ENCODE measurements at regions not wholly inside any gene's neighbourhood (a gene's known extent, or its start where the extent isn't known, plus 50 kb on each side); places are given as distances from the start of the nearest gene placed in this dataset.

DNA sequence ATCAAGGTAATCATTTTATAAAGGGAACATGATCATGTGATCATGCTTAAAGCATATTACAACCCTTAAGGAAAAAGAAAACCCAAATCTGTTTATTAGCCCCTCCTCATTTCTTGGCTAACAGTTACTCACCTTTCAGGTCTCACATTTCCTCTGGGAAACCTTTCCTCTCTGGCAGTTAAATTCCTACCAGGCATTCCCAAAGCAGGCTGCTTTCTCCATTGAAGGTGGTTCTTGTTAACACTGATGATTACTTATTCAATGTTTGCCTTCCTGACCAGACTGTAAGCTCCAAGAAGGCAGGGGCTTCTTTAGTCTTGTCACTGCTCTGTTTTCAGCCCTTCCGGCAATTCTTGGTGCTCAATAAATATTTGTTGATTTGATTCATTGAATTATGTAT, 59.9 kb downstream of the PLK2 start:
- ChIA-PET CTCF (no interaction called here), POLR2A (ENCODE audit: unreplicated experiment) (no interaction called here)
- no peaks in the 10 kb centered on the region for H3K9me3 ChIP-seq (ENCODE audit: low read length)
- H3K79me2 ChIP-seq (ENCODE audit: low read length), result no peaks in the 10 kb centered on the region
- no peak overlapping the region for H3K4me2 ChIP-seq (ENCODE audit: low read length)
- no peaks in the 10 kb centered on the region for H3K4me1 ChIP-seq (ENCODE audit: insufficient read depth, low read length)
- no TSS peak for BruUV-seq (replicated peaks)
- intact Hi-C loops (cut with micrococcal nuclease), result no loop called here
- H3K36me3 ChIP-seq (ENCODE audit: low read depth, low read length), result no peaks in the 10 kb centered on the region
- H3K27me3 ChIP-seq (ENCODE audit: low read length), result no peaks in the 10 kb centered on the region
- TF ChIP-seq EZH2phosphoT487 (IDR thresholded peaks at IDR 0.05; ENCODE audit: borderline replicate concordance, low read length), result no peak
- TF ChIP-seq, protein P1, sequence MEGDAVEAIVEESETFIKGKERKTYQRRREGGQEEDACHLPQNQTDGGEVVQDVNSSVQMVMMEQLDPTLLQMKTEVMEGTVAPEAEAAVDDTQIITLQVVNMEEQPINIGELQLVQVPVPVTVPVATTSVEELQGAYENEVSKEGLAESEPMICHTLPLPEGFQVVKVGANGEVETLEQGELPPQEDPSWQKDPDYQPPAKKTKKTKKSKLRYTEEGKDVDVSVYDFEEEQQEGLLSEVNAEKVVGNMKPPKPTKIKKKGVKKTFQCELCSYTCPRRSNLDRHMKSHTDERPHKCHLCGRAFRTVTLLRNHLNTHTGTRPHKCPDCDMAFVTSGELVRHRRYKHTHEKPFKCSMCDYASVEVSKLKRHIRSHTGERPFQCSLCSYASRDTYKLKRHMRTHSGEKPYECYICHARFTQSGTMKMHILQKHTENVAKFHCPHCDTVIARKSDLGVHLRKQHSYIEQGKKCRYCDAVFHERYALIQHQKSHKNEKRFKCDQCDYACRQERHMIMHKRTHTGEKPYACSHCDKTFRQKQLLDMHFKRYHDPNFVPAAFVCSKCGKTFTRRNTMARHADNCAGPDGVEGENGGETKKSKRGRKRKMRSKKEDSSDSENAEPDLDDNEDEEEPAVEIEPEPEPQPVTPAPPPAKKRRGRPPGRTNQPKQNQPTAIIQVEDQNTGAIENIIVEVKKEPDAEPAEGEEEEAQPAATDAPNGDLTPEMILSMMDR (conservative IDR thresholded peaks at IDR 0.05; ENCODE audit: low read depth, low read length), result no peak
- no peak for TF ChIP-seq EZH2 (IDR thresholded peaks at IDR 0.05; ENCODE audit: low read length, unreplicated experiment)
- ATAC-seq, result no peak
- no peak overlapping the region for H3K9ac ChIP-seq (ENCODE audit: low read length)
- no peak overlapping the region for H2AFZ ChIP-seq (ENCODE audit: low read length)
- no peaks in the 10 kb centered on the region for H4K20me1 ChIP-seq (ENCODE audit: low read length)
- H3K27ac ChIP-seq (ENCODE audit: low read length), result no peak overlapping the region
- no peak overlapping the region for H3K4me3 ChIP-seq (ENCODE audit: low read length)
- H3K9me2 ChIP-seq (replicated peaks; ENCODE audit: low read length), result no peaks in the 10 kb centered on the region
- H3F3A ChIP-seq (ENCODE audit: low read length, unreplicated experiment), result no peaks in the 10 kb centered on the region
- no peak for DNase-seq

DNA sequence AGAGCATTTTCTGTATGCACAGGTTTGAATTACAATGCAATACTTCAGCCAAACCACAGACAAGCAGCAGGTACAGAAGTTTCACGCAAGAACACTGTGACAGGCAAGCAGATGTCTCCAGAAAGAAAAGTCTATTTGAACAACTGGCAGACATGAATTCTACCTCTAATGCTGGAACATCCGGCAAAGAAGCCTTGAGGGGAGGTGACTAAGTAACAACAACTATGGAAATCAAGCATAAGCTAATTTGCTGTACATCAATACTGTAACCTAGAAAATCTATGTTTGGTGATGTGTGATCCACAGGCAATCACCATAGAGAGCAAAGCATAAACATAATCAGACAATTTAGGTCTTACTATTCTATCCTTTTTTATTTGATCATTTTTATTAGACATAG, 65.5 kb downstream of the PLK2 start:
- POLR2A ChIA-PET (ENCODE audit: unreplicated experiment), result no interaction called here

DNA sequence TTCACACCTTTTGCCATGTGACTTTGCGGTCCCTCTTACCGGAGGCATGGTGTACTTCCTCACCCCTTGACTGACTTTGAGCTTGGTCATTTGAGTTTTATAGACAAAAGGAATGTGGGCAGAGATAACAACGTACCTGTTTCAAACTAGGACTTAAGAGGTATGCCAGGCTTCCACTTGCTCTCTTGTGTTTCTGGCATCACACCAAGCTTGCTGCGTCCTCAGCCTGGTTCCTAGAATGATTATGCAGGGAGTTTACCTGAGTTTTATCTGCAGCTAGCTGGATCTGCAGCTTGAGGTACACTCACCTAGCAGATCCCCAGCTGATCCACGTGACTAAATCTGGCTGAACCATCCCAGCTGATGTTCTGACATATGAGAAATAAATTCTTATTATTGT, 66.2 kb downstream of the PLK2 start:
- Histone ChIP-seq H3K36me3 (ENCODE audit: low read depth, low read length) (no peaks in the 10 kb centered on the region), H2AFZ (ENCODE audit: low read length) (no peak overlapping the region), H4K20me1 (ENCODE audit: low read length) (no peaks in the 10 kb centered on the region), H3K79me2 (ENCODE audit: low read length) (no peaks in the 10 kb centered on the region), H3K9ac (ENCODE audit: low read length) (no peak overlapping the region), H3K4me1 (ENCODE audit: insufficient read depth, low read length) (no peaks in the 10 kb centered on the region), H3K4me2 (ENCODE audit: low read length) (no peak overlapping the region), H3K4me3 (ENCODE audit: low read length) (no peak overlapping the region), H3K27ac (ENCODE audit: low read length) (no peak overlapping the region), H3F3A (ENCODE audit: low read length, unreplicated experiment) (no peaks in the 10 kb centered on the region), H3K27me3 (ENCODE audit: low read length) (no peaks in the 10 kb centered on the region), H3K9me2 (replicated peaks; ENCODE audit: low read length) (no peaks in the 10 kb centered on the region), H3K9me3 (ENCODE audit: low read length) (no peaks in the 10 kb centered on the region)
- no peak for ATAC-seq
- no peak for DNase-seq
- intact Hi-C loops (cut with micrococcal nuclease), result no loop called here
- ChIA-PET CTCF (no interaction called here), POLR2A (ENCODE audit: unreplicated experiment) (no interaction called here)
- BruUV-seq (replicated peaks), result no TSS peak
- TF ChIP-seq, protein P1 (conservative IDR thresholded peaks at IDR 0.05; ENCODE audit: low read depth, low read length), result no peak
- no peak for TF ChIP-seq EZH2phosphoT487 (IDR thresholded peaks at IDR 0.05; ENCODE audit: borderline replicate concordance, low read length)
- TF ChIP-seq EZH2 (IDR thresholded peaks at IDR 0.05; ENCODE audit: low read length, unreplicated experiment), result no peak

More for the DNA sequence above, 65.5 kb downstream of the PLK2 start:
- intact Hi-C loops (cut with micrococcal nuclease), result no loop called here
- ATAC-seq, result no peak
- H3K27me3 ChIP-seq (ENCODE audit: low read length), result no peaks in the 10 kb centered on the region
- TF ChIP-seq, protein P1 (conservative IDR thresholded peaks at IDR 0.05; ENCODE audit: low read depth, low read length), result no peak
- TF ChIP-seq EZH2 (IDR thresholded peaks at IDR 0.05; ENCODE audit: low read length, unreplicated experiment), result no peak
- no peak for TF ChIP-seq EZH2phosphoT487 (IDR thresholded peaks at IDR 0.05; ENCODE audit: borderline replicate concordance, low read length)
- no peaks in the 10 kb centered on the region for H3K79me2 ChIP-seq (ENCODE audit: low read length)
- H2AFZ ChIP-seq (ENCODE audit: low read length), result no peak overlapping the region
- H3F3A ChIP-seq (ENCODE audit: low read length, unreplicated experiment), result no peaks in the 10 kb centered on the region
- H3K36me3 ChIP-seq (ENCODE audit: low read depth, low read length), result no peaks in the 10 kb centered on the region
- no peaks in the 10 kb centered on the region for H3K9me3 ChIP-seq (ENCODE audit: low read length)
- CTCF ChIA-PET, result no interaction called here
- DNase-seq, result peak; percentile 21
- no peak overlapping the region for H3K4me2 ChIP-seq (ENCODE audit: low read length)
- no peak overlapping the region for H3K27ac ChIP-seq (ENCODE audit: low read length)
- no peak overlapping the region for H3K9ac ChIP-seq (ENCODE audit: low read length)
- H3K9me2 ChIP-seq (replicated peaks; ENCODE audit: low read length), result no peaks in the 10 kb centered on the region
- no peaks in the 10 kb centered on the region for H3K4me1 ChIP-seq (ENCODE audit: insufficient read depth, low read length)
- BruUV-seq (replicated peaks), result no TSS peak
- no peak overlapping the region for H3K4me3 ChIP-seq (ENCODE audit: low read length)
- no peaks in the 10 kb centered on the region for H4K20me1 ChIP-seq (ENCODE audit: low read length)

Measured in PC-3 (cell line).